ENCODE measurements at regions not wholly inside any gene's neighbourhood (a gene's known extent, or its start where the extent isn't known, plus 50 kb on each side); places are given as distances from the start of the nearest gene placed in this dataset.

DNA sequence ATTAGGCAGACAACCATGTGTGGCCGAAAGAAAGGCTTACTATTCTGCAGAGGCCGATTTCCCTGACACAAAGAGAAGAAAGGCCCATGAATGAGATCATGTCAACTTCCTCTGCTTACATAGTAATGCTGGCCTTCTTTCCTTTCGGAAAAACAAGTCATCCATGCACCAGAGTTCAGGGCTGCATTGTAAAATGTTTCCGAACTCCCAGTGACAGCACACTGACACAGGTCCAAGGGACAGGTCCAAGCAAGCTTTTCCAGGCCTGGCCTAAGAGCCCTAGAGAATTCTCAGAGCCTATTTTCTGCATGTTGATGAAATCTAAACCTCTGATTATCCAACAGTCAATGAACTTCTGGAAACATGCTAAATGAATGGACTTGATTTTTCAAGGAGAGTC, 140.9 kb downstream of the ZNF608 start (continued):
- TF ChIP-seq, protein P1, sequence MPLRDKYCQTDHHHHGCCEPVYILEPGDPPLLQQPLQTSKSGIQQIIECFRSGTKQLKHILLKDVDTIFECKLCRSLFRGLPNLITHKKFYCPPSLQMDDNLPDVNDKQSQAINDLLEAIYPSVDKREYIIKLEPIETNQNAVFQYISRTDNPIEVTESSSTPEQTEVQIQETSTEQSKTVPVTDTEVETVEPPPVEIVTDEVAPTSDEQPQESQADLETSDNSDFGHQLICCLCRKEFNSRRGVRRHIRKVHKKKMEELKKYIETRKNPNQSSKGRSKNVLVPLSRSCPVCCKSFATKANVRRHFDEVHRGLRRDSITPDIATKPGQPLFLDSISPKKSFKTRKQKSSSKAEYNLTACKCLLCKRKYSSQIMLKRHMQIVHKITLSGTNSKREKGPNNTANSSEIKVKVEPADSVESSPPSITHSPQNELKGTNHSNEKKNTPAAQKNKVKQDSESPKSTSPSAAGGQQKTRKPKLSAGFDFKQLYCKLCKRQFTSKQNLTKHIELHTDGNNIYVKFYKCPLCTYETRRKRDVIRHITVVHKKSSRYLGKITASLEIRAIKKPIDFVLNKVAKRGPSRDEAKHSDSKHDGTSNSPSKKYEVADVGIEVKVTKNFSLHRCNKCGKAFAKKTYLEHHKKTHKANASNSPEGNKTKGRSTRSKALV (CRISPR knock-in tag; IDR thresholded peaks at IDR 0.05), result no peak
- TF ChIP-seq ZNF616 (CRISPR knock-in tag; IDR thresholded peaks at IDR 0.05; ENCODE audit: low read depth), result no peak
- peak; percentile 77; the same call in 1 of the 2 replicates for TF ChIP-seq HMG20A (CRISPR knock-in tag; IDR thresholded peaks at IDR 0.05; ENCODE audit: borderline replicate concordance)
- TF ChIP-seq, protein P2, sequence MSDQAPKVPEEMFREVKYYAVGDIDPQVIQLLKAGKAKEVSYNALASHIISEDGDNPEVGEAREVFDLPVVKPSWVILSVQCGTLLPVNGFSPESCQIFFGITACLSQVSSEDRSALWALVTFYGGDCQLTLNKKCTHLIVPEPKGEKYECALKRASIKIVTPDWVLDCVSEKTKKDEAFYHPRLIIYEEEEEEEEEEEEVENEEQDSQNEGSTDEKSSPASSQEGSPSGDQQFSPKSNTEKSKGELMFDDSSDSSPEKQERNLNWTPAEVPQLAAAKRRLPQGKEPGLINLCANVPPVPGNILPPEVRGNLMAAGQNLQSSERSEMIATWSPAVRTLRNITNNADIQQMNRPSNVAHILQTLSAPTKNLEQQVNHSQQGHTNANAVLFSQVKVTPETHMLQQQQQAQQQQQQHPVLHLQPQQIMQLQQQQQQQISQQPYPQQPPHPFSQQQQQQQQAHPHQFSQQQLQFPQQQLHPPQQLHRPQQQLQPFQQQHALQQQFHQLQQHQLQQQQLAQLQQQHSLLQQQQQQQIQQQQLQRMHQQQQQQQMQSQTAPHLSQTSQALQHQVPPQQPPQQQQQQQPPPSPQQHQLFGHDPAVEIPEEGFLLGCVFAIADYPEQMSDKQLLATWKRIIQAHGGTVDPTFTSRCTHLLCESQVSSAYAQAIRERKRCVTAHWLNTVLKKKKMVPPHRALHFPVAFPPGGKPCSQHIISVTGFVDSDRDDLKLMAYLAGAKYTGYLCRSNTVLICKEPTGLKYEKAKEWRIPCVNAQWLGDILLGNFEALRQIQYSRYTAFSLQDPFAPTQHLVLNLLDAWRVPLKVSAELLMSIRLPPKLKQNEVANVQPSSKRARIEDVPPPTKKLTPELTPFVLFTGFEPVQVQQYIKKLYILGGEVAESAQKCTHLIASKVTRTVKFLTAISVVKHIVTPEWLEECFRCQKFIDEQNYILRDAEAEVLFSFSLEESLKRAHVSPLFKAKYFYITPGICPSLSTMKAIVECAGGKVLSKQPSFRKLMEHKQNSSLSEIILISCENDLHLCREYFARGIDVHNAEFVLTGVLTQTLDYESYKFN (CRISPR knock-in tag; conservative IDR thresholded peaks at IDR 0.05), result peak; percentile 79
- peak; percentile 44; the same call in 1 of the 2 replicates for TF ChIP-seq TCF7 (IDR thresholded peaks at IDR 0.05; ENCODE audit: low read depth)
- peak in 1 of 2 experiments; percentile 60; a peak in 2 of 4 replicates for TF ChIP-seq MAFK (conservative IDR thresholded peaks at IDR 0.05 in 1 of 2, IDR thresholded peaks at IDR 0.05 in 1 of 2; ENCODE audit: low read length in 2 of 2)
- TF ChIP-seq GATAD1 (CRISPR knock-in tag; IDR thresholded peaks at IDR 0.05), result 0 out of 2 replicates have a peak, but pooled peaks have one; percentile 18
- peak; percentile 61; the same call in 1 of the 2 replicates for TF ChIP-seq ETV5 (CRISPR knock-in tag; IDR thresholded peaks at IDR 0.05; ENCODE audit: borderline replicate concordance)
- no peak for TF ChIP-seq ATF7 (IDR thresholded peaks at IDR 0.05)
- peak; percentile 32; the same call in 1 of the 2 replicates for TF ChIP-seq ATF7 (CRISPR knock-in tag; IDR thresholded peaks at IDR 0.05)
- TF ChIP-seq ASH2L (IDR thresholded peaks at IDR 0.05; ENCODE audit: insufficient read length, low read depth, low read length), result peak; percentile 35
- peak; percentile 80; the same call in 1 of the 2 replicates for TF ChIP-seq SOX5 (CRISPR knock-in tag; IDR thresholded peaks at IDR 0.05; ENCODE audit: borderline replicate concordance)
- peak; percentile 52; the same call in 1 of the 2 replicates for TF ChIP-seq ELF1 (CRISPR knock-in tag; IDR thresholded peaks at IDR 0.05)
- no peak for TF ChIP-seq FOXP1 (IDR thresholded peaks at IDR 0.05)
- TF ChIP-seq FOXP1 (CRISPR knock-in tag; IDR thresholded peaks at IDR 0.05), result peak; percentile 28; the same call in 1 of the 2 replicates
- TF ChIP-seq MED13 (CRISPR knock-in tag; IDR thresholded peaks at IDR 0.05), result no peak
- no peak for TF ChIP-seq JUNB (CRISPR knock-in tag; IDR thresholded peaks at IDR 0.05; ENCODE audit: borderline replicate concordance)
- TF ChIP-seq ZFY (CRISPR knock-in tag; IDR thresholded peaks at IDR 0.05), result peak; percentile 45
- TF ChIP-seq ZFP37 (CRISPR knock-in tag; IDR thresholded peaks at IDR 0.05; ENCODE audit: borderline replicate concordance), result peak; percentile 36; the same call in 1 of the 2 replicates
- TF ChIP-seq SALL1 (CRISPR knock-in tag; IDR thresholded peaks at IDR 0.05), result peak; percentile 69
- 0 out of 2 replicates have a peak, but pooled peaks have one; percentile 45 for TF ChIP-seq ZNF510 (CRISPR knock-in tag; IDR thresholded peaks at IDR 0.05; ENCODE audit: low read depth)
- no peak; the same call in 1 of the 2 replicates for TF ChIP-seq ATF7-NPFF (CRISPR knock-in tag; IDR thresholded peaks at IDR 0.05; ENCODE audit: low read depth)
- TF ChIP-seq, protein P3, sequence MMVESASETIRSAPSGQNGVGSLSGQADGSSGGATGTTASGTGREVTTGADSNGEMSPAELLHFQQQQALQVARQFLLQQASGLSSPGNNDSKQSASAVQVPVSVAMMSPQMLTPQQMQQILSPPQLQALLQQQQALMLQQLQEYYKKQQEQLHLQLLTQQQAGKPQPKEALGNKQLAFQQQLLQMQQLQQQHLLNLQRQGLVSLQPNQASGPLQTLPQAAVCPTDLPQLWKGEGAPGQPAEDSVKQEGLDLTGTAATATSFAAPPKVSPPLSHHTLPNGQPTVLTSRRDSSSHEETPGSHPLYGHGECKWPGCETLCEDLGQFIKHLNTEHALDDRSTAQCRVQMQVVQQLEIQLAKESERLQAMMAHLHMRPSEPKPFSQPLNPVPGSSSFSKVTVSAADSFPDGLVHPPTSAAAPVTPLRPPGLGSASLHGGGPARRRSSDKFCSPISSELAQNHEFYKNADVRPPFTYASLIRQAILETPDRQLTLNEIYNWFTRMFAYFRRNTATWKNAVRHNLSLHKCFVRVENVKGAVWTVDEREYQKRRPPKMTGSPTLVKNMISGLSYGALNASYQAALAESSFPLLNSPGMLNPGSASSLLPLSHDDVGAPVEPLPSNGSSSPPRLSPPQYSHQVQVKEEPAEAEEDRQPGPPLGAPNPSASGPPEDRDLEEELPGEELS (CRISPR knock-in tag; IDR thresholded peaks at IDR 0.05), result peak; percentile 64
- no peak for TF ChIP-seq ZNF879 (CRISPR knock-in tag; IDR thresholded peaks at IDR 0.05)
- no peak for TF ChIP-seq ZSCAN20 (CRISPR knock-in tag; IDR thresholded peaks at IDR 0.05; ENCODE audit: borderline replicate concordance)
- 0 out of 2 replicates have a peak, but pooled peaks have one; percentile 21 for TF ChIP-seq CBX5 (CRISPR knock-in tag; IDR thresholded peaks at IDR 0.05; ENCODE audit: borderline replicate concordance)
